GM19467 (cell line): ENCODE measurements at regions not wholly inside any gene's neighbourhood (a gene's known extent, or its start where the extent isn't known, plus 50 kb on each side); places are given as distances from the start of the nearest gene placed in this dataset.
A peak's percentile ranks its signal among the peaks of the same experiment; 100 is the strongest.
"Not testable (repeated sequence)": the region's sequence is repeated elsewhere in the genome, so short reads cannot be mapped to it uniquely, and the experiment has no call there.

Source experiments
- ATAC-seq: cut with Tn5 transposase; IDR thresholded peaks from one replicate; pipeline ENCODE4 v1.9.1; 2021; ENCODE audit warnings: mild to moderate bottlenecking, moderate library complexity; ENCODE audit not compliant: unreplicated experiment

GRCh38 chr2:87476223-87476872 lies 271.5 kb upstream of the PLGLB2 start:
- not testable (repeated sequence) for ATAC-seq

- ATAC-seq, result not testable (repeated sequence)
These were observed 271.0 kb upstream of the PLGLB2 start for GRCh38 chr2:87476936-87477335.

GRCh38 chr2:87477669-87478428 lies 270.0 kb upstream of the PLGLB2 start:
- ATAC-seq, result not testable (repeated sequence)

DNA sequence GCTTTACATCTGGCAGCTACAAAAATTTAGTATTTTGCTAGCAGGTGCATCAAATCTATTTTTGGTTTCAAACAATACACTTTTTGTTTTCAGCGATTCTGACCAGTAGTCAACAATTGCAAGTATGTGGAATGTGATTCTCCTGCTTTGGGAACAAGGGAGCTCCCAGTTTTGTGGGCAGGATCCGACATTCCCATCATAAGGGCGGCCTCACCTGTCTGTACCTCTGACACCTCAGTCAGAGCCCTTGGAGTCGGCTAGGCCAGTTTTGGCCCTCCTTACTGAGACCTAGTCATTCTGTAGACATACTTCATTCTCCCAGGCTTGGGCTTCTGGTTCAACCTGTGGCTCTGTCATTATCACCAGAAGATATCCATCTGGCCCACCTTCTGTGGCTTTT lies 269.0 kb upstream of the PLGLB2 start:
- not testable (repeated sequence) for ATAC-seq

- not testable (repeated sequence) for ATAC-seq
These were observed 264.7 kb upstream of the PLGLB2 start for GRCh38 chr2:87483093-87483680.

GRCh38 chr2:87484363-87484762 lies 263.5 kb upstream of the PLGLB2 start:
- not testable (repeated sequence) for ATAC-seq

- not testable (repeated sequence) for ATAC-seq
These were observed 262.4 kb upstream of the PLGLB2 start for GRCh38 chr2:87485455-87485854.

- peak; percentile 90 for ATAC-seq
These were observed 262.0 kb upstream of the PLGLB2 start for GRCh38 chr2:87485884-87486283.

DNA sequence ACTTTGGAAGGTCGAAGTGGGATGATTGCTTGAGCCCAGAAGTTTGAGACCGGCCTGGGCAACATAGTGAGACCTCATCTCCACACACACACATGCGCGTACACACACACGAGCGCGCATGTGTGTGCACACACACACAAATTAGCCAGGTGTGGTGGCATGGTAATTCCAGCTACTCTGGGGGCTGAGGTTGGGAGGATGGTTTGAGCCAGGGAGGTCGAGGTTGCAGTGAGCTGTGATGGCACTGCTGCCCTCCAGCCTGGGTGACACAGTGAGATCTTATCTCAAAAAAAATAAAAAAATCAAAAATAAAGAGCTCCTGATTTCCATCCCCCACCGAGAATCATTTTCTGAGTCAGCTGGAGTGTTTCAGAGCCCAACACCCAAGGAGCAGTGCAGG lies 261.5 kb upstream of the PLGLB2 start:
- ATAC-seq, result not testable (repeated sequence)

GRCh38 chr2:87488021-87488420 lies 259.9 kb upstream of the PLGLB2 start:
- not testable (repeated sequence) for ATAC-seq

DNA sequence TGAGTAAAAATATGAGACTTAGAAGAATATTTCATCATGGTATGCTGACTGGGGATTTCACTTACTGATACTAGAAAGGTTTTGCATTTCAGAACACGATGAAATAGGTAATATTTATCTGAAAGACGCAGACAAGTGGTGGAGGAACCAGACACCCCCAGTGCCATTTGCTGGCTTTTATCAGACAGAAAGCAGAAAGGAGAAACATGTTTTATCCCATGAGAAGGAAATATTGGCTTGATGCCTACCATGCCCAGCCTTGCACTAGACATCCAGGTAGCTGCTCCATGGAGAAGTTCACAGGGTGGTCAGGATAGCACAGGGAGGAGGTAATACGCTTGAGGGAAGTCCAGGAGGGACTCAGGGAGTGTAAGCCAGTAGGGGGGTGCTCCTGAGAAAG lies 258.9 kb upstream of the PLGLB2 start:
- ATAC-seq, result not testable (repeated sequence)

GRCh38 chr2:87494846-87495245 lies 253.0 kb upstream of the PLGLB2 start:
- not testable (repeated sequence) for ATAC-seq

GRCh38 chr2:87495455-87495854 lies 252.4 kb upstream of the PLGLB2 start:
- ATAC-seq, result not testable (repeated sequence)

DNA sequence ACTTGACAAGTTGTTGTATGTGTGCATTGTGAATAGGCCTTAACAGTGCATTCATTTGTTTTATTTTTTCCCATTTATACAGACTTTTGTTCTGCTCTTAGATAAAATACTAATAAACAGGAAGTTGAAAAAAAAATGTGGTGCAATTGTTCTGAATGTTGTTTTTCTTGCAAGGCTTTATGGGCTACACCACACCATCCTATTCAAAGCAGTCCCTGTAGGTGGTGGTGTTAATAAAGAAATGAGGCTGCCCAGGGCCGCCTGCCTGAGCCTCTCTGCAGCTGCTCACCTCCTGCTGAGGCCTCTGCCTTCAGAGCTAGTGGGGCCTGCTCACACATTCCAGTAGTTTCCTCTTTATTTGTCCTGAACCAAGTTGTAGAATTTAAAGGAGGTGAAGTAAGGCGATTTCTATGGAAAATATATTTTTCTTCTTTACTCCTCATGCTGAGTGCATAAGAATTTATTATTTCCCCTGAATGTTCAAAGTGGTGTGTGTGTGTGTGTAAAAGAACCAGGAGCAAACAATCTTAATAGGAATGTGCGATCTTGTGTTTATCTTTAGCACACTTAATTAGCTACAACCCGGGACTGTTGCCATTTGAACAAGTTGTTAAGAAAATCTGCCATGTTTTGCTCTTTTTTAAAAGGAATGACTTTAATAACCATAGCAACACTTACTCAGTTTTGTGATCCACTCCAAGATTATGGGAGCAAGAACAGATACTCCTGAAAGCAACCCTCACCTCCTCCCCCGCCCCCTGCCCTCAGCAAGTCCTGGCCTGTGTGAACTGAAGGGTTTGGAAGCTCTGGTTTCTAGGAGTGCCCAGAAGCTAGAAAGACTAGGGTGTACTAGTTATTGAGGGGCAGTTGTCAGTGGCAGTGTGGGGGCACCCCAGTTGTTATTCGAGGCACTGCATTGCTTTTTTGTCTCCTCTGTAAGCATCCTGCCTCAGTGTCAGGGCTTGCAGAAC lies 251.6 kb upstream of the PLGLB2 start:
- ATAC-seq, result peak; percentile 71

- ATAC-seq, result not testable (repeated sequence)
These were observed 250.8 kb upstream of the PLGLB2 start for GRCh38 chr2:87497135-87497534.

DNA sequence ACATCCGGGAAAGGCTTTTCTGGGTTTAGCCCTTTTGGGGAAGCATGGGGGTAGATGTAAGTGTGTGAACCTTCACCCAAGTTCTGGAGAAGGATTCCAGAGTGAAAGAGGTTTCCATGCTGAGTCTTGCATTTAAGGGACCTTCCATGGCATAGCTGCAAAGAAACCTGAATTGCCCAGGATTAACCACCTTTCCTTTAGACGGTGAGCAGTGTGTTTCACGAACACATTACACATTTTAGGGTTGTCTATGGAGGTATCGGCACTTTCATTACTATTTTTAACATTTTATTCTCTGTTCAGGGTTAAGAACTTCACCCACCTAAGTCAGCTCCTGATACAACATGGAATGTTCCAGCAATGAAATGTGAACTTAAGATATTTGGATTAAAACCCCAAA lies 250.2 kb upstream of the PLGLB2 start:
- not testable (repeated sequence) for ATAC-seq

GRCh38 chr2:87498169-87498853 lies 249.6 kb upstream of the PLGLB2 start:
- not testable (repeated sequence) for ATAC-seq

DNA sequence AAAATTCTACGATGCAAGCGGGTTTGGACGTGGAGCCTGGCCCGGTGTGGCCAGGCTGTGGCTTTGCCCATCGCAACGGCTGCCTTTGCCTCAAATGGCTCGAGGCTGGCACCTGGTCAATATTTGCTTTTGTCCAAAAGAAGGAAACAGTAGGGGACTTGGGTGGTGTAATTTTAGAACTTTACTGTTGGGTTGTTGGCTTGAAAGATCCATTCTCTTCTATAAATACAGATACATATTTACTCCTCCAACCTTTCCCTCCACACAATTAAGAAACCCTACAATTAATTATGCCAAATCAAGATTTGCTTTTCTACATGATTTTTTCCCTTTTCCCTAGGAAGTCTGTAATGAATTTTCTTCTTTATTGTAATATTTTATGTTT lies 249.0 kb upstream of the PLGLB2 start:
- not testable (repeated sequence) for ATAC-seq

GRCh38 chr2:87499860-87500259 lies 248.0 kb upstream of the PLGLB2 start:
- not testable (repeated sequence) for ATAC-seq

GRCh38 chr2:87500421-87500820 lies 247.5 kb upstream of the PLGLB2 start:
- not testable (repeated sequence) for ATAC-seq
